ENCODE measurements at regions not wholly inside any gene's neighbourhood (a gene's known extent, or its start where the extent isn't known, plus 50 kb on each side); places are given as distances from the start of the nearest gene placed in this dataset.

- TF ChIP-seq, protein P1, sequence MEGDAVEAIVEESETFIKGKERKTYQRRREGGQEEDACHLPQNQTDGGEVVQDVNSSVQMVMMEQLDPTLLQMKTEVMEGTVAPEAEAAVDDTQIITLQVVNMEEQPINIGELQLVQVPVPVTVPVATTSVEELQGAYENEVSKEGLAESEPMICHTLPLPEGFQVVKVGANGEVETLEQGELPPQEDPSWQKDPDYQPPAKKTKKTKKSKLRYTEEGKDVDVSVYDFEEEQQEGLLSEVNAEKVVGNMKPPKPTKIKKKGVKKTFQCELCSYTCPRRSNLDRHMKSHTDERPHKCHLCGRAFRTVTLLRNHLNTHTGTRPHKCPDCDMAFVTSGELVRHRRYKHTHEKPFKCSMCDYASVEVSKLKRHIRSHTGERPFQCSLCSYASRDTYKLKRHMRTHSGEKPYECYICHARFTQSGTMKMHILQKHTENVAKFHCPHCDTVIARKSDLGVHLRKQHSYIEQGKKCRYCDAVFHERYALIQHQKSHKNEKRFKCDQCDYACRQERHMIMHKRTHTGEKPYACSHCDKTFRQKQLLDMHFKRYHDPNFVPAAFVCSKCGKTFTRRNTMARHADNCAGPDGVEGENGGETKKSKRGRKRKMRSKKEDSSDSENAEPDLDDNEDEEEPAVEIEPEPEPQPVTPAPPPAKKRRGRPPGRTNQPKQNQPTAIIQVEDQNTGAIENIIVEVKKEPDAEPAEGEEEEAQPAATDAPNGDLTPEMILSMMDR (conservative IDR thresholded peaks at IDR 0.05; ENCODE audit: low read depth, low read length), result no peak
- TF ChIP-seq EZH2 (IDR thresholded peaks at IDR 0.05; ENCODE audit: borderline replicate concordance, low read depth, low read length, poor library complexity, severe bottlenecking), result no peak
These were observed 58.0 kb upstream of the CD82 start for GRCh38 chr11:44507491-44507890.
